ENCODE measurements at regions not wholly inside any gene's neighbourhood (a gene's known extent, or its start where the extent isn't known, plus 50 kb on each side); places are given as distances from the start of the nearest gene placed in this dataset.

DNA sequence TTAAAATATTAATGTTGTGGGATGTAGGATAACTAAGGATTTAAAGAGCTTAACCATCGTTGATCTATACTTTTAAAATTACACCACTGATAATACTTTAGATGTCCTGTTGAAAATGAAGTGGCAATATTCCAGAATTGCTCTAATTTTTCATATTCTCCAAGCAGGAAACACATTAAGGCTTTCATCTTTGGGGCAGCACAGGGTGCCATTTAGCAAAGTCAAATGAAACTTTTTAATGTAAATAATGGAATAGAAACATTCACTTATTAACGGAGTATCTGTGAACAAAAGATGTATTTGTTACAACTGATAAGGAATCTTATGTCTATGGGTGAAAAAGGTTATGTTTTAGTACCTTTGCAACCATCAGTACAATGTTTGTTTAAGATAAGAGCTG is 50.0 kb upstream of the MIR17HG start:
- ChIA-PET CTCF (interaction anchor here (1.3 kb wide), 1 partner anchor 15 kb away, joined by 4 read pairs; no protein-coding TSS in a partner anchor), POLR2A (no interaction called here)
- intact Hi-C loops (cut with micrococcal nuclease) = no loop called here
- H3K36me3 Mint-ChIP-seq (ENCODE audit: low read depth) = no peaks in the 10 kb centered on the region
- H3K4me3 Mint-ChIP-seq = no peak overlapping the region
- TF ChIP-seq, protein P1, sequence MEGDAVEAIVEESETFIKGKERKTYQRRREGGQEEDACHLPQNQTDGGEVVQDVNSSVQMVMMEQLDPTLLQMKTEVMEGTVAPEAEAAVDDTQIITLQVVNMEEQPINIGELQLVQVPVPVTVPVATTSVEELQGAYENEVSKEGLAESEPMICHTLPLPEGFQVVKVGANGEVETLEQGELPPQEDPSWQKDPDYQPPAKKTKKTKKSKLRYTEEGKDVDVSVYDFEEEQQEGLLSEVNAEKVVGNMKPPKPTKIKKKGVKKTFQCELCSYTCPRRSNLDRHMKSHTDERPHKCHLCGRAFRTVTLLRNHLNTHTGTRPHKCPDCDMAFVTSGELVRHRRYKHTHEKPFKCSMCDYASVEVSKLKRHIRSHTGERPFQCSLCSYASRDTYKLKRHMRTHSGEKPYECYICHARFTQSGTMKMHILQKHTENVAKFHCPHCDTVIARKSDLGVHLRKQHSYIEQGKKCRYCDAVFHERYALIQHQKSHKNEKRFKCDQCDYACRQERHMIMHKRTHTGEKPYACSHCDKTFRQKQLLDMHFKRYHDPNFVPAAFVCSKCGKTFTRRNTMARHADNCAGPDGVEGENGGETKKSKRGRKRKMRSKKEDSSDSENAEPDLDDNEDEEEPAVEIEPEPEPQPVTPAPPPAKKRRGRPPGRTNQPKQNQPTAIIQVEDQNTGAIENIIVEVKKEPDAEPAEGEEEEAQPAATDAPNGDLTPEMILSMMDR (IDR thresholded peaks at IDR 0.05) = no peak
- H3K4me1 Mint-ChIP-seq = peaks cover 14% of the 10 kb centered on the region
- no peak for ATAC-seq (ENCODE audit: low read depth)
- peaks cover 3% of the 10 kb centered on the region for H3K27me3 Mint-ChIP-seq
- peaks cover 8% of the 10 kb centered on the region for H3K9me3 Mint-ChIP-seq
- H3K27ac Mint-ChIP-seq = no peak overlapping the region
- no peak for DNase-seq
